ENCODE measurements at regions not wholly inside any gene's neighbourhood (a gene's known extent, or its start where the extent isn't known, plus 50 kb on each side); places are given as distances from the start of the nearest gene placed in this dataset.

GRCh38 chr6:168229368-168229752, 90.2 kb downstream of the DACT2 start:
- Histone ChIP-seq H3K9me3 (no peaks in the 10 kb centered on the region), H3K4me3 (no peak overlapping the region), H3K27ac (no peak overlapping the region), H3K36me3 (ENCODE audit: insufficient read depth in 1 of 2, low read depth in 1 of 2) (no peaks in the 10 kb centered on the region), H3K4me1 (no peaks in the 10 kb centered on the region), H3K27me3 (ENCODE audit: insufficient read depth in 3 of 3, low read length in 2 of 3) (peaks cover 0 to 63% (median 11%) of the 10 kb centered on the region in 3 donors)
- ATAC-seq (no peak), DNase-seq (no peak)
- no peak for TF ChIP-seq CTCF (IDR thresholded peaks at IDR 0.05)
- intact Hi-C loops (cut with DNase I), result no loop called here
- 92 to 97% (median 92%) methylated on average over 25 of the region's 25 CpGs for WGBS, 3 donors

GRCh38 chr6:168228676-168229367, 90.8 kb downstream of the DACT2 start:
- 85 to 93% (median 89%) methylated on average over 24 of the region's 24 CpGs for WGBS, 3 donors
- H3K4me1 ChIP-seq, result no peaks in the 10 kb centered on the region
- intact Hi-C loops (cut with DNase I), result no loop called here
- H3K9me3 ChIP-seq, result no peaks in the 10 kb centered on the region
- H3K27ac ChIP-seq, result no peak overlapping the region
- no peak overlapping the region for H3K4me3 ChIP-seq
- H3K27me3 ChIP-seq (ENCODE audit: insufficient read depth in 3 of 3, low read length in 2 of 3), result peaks cover 0 to 63% (median 11%) of the 10 kb centered on the region in 3 donors
- no peak for ATAC-seq
- no peak for TF ChIP-seq CTCF (IDR thresholded peaks at IDR 0.05)
- H3K36me3 ChIP-seq (ENCODE audit: insufficient read depth in 1 of 2, low read depth in 1 of 2), result no peaks in the 10 kb centered on the region
- no peak for DNase-seq

- Histone ChIP-seq H3K27me3 (ENCODE audit: insufficient read depth in 3 of 3, low read length in 2 of 3) (peaks cover 0 to 63% (median 11%) of the 10 kb centered on the region in 3 donors), H3K9me3 (no peaks in the 10 kb centered on the region), H3K36me3 (ENCODE audit: insufficient read depth in 1 of 2, low read depth in 1 of 2) (no peaks in the 10 kb centered on the region), H3K4me1 (no peaks in the 10 kb centered on the region), H3K27ac (no peak overlapping the region), H3K4me3 (no peak overlapping the region)
- ATAC-seq, result no peak
- no peak for DNase-seq
- no peak for TF ChIP-seq CTCF (IDR thresholded peaks at IDR 0.05)
- intact Hi-C loops (cut with DNase I), result no loop called here
- WGBS, 3 donors, result 35 to 57% (median 35%) methylated on average over 15 of the region's 15 CpGs
These were observed 91.7 kb downstream of the DACT2 start for GRCh38 chr6:168227840-168228239.

- TF ChIP-seq CTCF (IDR thresholded peaks at IDR 0.05), result no peak
- H3K4me1 ChIP-seq, result no peaks in the 10 kb centered on the region
- H3K9me3 ChIP-seq, result no peaks in the 10 kb centered on the region
- ATAC-seq, result no peak
- DNase-seq, result no peak
- peaks cover 0 to 56% (median 11%) of the 10 kb centered on the region in 3 donors for H3K27me3 ChIP-seq (ENCODE audit: insufficient read depth in 3 of 3, low read length in 2 of 3)
- intact Hi-C loops (cut with DNase I), result no loop called here
- no peaks in the 10 kb centered on the region for H3K36me3 ChIP-seq (ENCODE audit: insufficient read depth in 1 of 2, low read depth in 1 of 2)
- H3K27ac ChIP-seq, result no peak overlapping the region
- no peak overlapping the region for H3K4me3 ChIP-seq
- 27 to 49% (median 33%) methylated on average over 8 of the region's 8 CpGs for WGBS, 3 donors
These were observed 92.7 kb downstream of the DACT2 start for GRCh38 chr6:168226902-168227318.
